DOHH2 (cell line): ENCODE measurements at regions not wholly inside any gene's neighbourhood (a gene's known extent, or its start where the extent isn't known, plus 50 kb on each side); places are given as distances from the start of the nearest gene placed in this dataset.

Source experiments
- H3F3A ChIP-seq: fragments of 200-600 bp; sonication (generic), shearing (Covaris generic); 2 replicates; pipeline ENCODE4 v1.6.0; 2016; ENCODE audit warnings: antibody characterized with exemption, mild to moderate bottlenecking; ENCODE audit not compliant: control insufficient read depth, insufficient read depth
- H3K27ac ChIP-seq: fragments of 200-600 bp; sonication (generic); 2 replicates; pipeline ENCODE4 v1.5.1; 2014; ENCODE audit warnings: low read depth, mild to moderate bottlenecking, low read length, moderate library complexity
- H3K27me3 ChIP-seq: fragments of 200-600 bp; sonication (generic); 2 replicates; pipeline ENCODE4 v1.6.1; 2014; ENCODE audit warnings: mild to moderate bottlenecking, low read length, mixed read lengths; ENCODE audit not compliant: control insufficient read depth
- H3K36me3 ChIP-seq: fragments of 200-600 bp; sonication (generic); 2 replicates; pipeline ENCODE4 v1.6.1; 2014; ENCODE audit warnings: mild to moderate bottlenecking, low read length, moderate library complexity, mixed read lengths; ENCODE audit not compliant: control insufficient read depth
- H3K4me1 ChIP-seq: fragments of 200-600 bp; sonication (generic); 2 replicates; pipeline ENCODE4 v1.6.1; 2014; ENCODE audit warnings: mild to moderate bottlenecking, low read length, mixed read lengths; ENCODE audit not compliant: control insufficient read depth
- H3K4me2 ChIP-seq: fragments of 200-600 bp; sonication (generic); 2 replicates; pipeline ENCODE4 v1.6.0; 2014; ENCODE audit warnings: mild to moderate bottlenecking, low read length, moderate library complexity
- H3K4me3 ChIP-seq: fragments of 200-600 bp; sonication (generic); 2 replicates; pipeline ENCODE4 v1.5.1; 2014; ENCODE audit warnings: mild to moderate bottlenecking, low read length, mixed read lengths
- H3K79me2 ChIP-seq: fragments of 200-600 bp; sonication (generic); 2 replicates; pipeline ENCODE4 v1.6.1; 2014; ENCODE audit warnings: mild to moderate bottlenecking, low read length, mixed read lengths; ENCODE audit not compliant: control insufficient read depth
- H3K9me2 ChIP-seq: fragments of 200-600 bp; sonication (generic); replicated peaks from 2 replicates; pipeline ENCODE4 v1.6.1; 2014; ENCODE audit warnings: mild to moderate bottlenecking, low read length, mixed read lengths; ENCODE audit not compliant: control insufficient read depth
- H3K9me3 ChIP-seq: fragments of 200-600 bp; sonication (generic); 2 replicates; pipeline ENCODE4 v1.6.1; 2014; ENCODE audit warnings: antibody characterized with exemption, low read length, mixed read lengths; ENCODE audit not compliant: control insufficient read depth, insufficient read depth
- H4K20me1 ChIP-seq: fragments of 200-600 bp; sonication (generic); 2 replicates; pipeline ENCODE4 v1.6.0; 2014; ENCODE audit warnings: low read depth, mild to moderate bottlenecking, antibody characterized with exemption, low read length, moderate library complexity; ENCODE audit not compliant: control insufficient read depth, insufficient read depth
- CTCF ChIP-seq: fragments of 200-600 bp; sonication (generic); IDR thresholded peaks from one replicate; pipeline ENCODE4 v1.5.1; 2014; ENCODE audit warnings: antibody characterized with exemption, mild to moderate bottlenecking, low read depth, low read length; ENCODE audit not compliant: poor library complexity, severe bottlenecking
- EZH2phosphoT487 ChIP-seq: fragments of 200-600 bp; sonication (generic); IDR thresholded peaks from 2 replicates; pipeline ENCODE4 v1.6.1; 2017; ENCODE audit warnings: borderline replicate concordance, mild to moderate bottlenecking, antibody characterized with exemption, low read length, moderate library complexity, mixed read lengths

- H3K79me2 ChIP-seq: no peaks in the 10 kb centered on the region
- H3K27ac ChIP-seq: no peak overlapping the region
- H3K9me3 ChIP-seq: no peaks in the 10 kb centered on the region
- no peak overlapping the region for H3K4me3 ChIP-seq
- no peaks in the 10 kb centered on the region for H4K20me1 ChIP-seq
- TF ChIP-seq CTCF (no peak), EZH2phosphoT487 (no peak)
- no peaks in the 10 kb centered on the region for H3K36me3 ChIP-seq
- no peaks in the 10 kb centered on the region for H3K27me3 ChIP-seq
- H3K4me2 ChIP-seq: no peak overlapping the region
- no peaks in the 10 kb centered on the region for H3F3A ChIP-seq
- H3K9me2 ChIP-seq: no peaks in the 10 kb centered on the region; the same call in 1 of the 2 replicates
- no peaks in the 10 kb centered on the region for H3K4me1 ChIP-seq
Observed at GRCh38 chr1:233497679-233498078, 116.2 kb upstream of the KCNK1 start.

- H3K9me2 ChIP-seq: no peaks in the 10 kb centered on the region; the same call in 1 of the 2 replicates
- H3K4me2 ChIP-seq: no peak overlapping the region
- no peaks in the 10 kb centered on the region for H3K36me3 ChIP-seq
- H3K79me2 ChIP-seq: no peaks in the 10 kb centered on the region
- no peaks in the 10 kb centered on the region for H3K9me3 ChIP-seq
- H3F3A ChIP-seq: no peaks in the 10 kb centered on the region
- no peak for TF ChIP-seq CTCF
- TF ChIP-seq EZH2phosphoT487: no peak
- H3K27ac ChIP-seq: no peak overlapping the region
- no peak overlapping the region for H3K4me3 ChIP-seq
- H3K4me1 ChIP-seq: no peaks in the 10 kb centered on the region
- no peaks in the 10 kb centered on the region for H3K27me3 ChIP-seq
- no peaks in the 10 kb centered on the region for H4K20me1 ChIP-seq
Observed at GRCh38 chr1:233500106-233500505, 113.8 kb upstream of the KCNK1 start.

- Histone ChIP-seq H4K20me1 (no peaks in the 10 kb centered on the region), H3K9me3 (no peaks in the 10 kb centered on the region), H3K4me3 (no peak overlapping the region), H3K79me2 (no peaks in the 10 kb centered on the region), H3K9me2 (no peaks in the 10 kb centered on the region; the same call in 1 of the 2 replicates), H3K4me2 (no peak overlapping the region), H3K27ac (no peak overlapping the region), H3K4me1 (no peaks in the 10 kb centered on the region), H3K36me3 (no peaks in the 10 kb centered on the region), H3K27me3 (no peaks in the 10 kb centered on the region), H3F3A (no peaks in the 10 kb centered on the region)
- TF ChIP-seq CTCF (no peak), EZH2phosphoT487 (no peak)
Observed at GRCh38 chr1:233503366-233503954, 110.4 kb upstream of the KCNK1 start.
